GM12878 (cell line): ENCODE measurements at regions not wholly inside any gene's neighbourhood (a gene's known extent, or its start where the extent isn't known, plus 50 kb on each side); places are given as distances from the start of the nearest gene placed in this dataset.

ENCODE experiments used
- ATAC-seq: fragments of 200-7000 bp; cut with Tn5 transposase; 3 replicates; pipeline ENCODE4 v1.9.1; 2020; ENCODE audit warnings: mild to moderate bottlenecking, moderate library complexity
- BruUV-seq: library from RNA; stranded (reverse); fragments of 400-500 nt; replicated peaks from 2 replicates; lab custom pipeline; 2021; lab: Mats Ljungman, UMichigan
- CTCF ChIA-PET: fragments of 300-600 bp; sonication (Branson Sonifier 250); formaldehyde crosslinking; extraction: SDS; loops from one replicate; lab custom pipeline; 2021; ENCODE audit warnings: inconsistent platforms; lab: Yijun Ruan, JAX
- POLR2A ChIA-PET: fragments of 350-600 bp; formaldehyde crosslinking; extraction: SDS; loops from one replicate; lab custom pipeline; 2021; ENCODE audit warnings: inconsistent platforms; lab: Charles Lee
- RAD21 ChIA-PET: fragments of 300-600 bp; sonication (Branson Sonifier 250); formaldehyde crosslinking; loops from one replicate; lab custom pipeline; 2023; ENCODE audit warnings: antibody characterized with exemption; ENCODE audit not compliant: unreplicated experiment; lab: Charles Lee
- SMC1A ChIA-PET: fragments of 300-600 bp; sonication (Branson Sonifier 250); formaldehyde crosslinking; loops from one replicate; lab custom pipeline; 2023; ENCODE audit not compliant: unreplicated experiment, uncharacterized antibody; lab: Charles Lee
- DNase-seq: peaks from one replicate; pipeline ENCODE4 v3.0.0-alpha.2; 2011; ENCODE audit warnings: low read depth, low spot score
- FAIRE-seq: peaks from 3 replicates; lab custom pipeline; 2011; peaks lifted over from hg19 to GRCh38; lab: Jason Lieb, UNC
- H2AFZ ChIP-seq: 2 replicates; pipeline ENCODE4 v1.6.0; 2011; ENCODE audit warnings: low read depth, low read length, control low read depth; ENCODE audit not compliant: control insufficient read depth
- H3K27ac ChIP-seq: 2 replicates; pipeline ENCODE4 v1.5.1; 2011; ENCODE audit warnings: control low read depth; ENCODE audit not compliant: control insufficient read depth, insufficient read depth
- H3K27me3 ChIP-seq, 2 experiments: replicated peaks in 1 of 2; 2 replicates each; pipeline versions ENCODE4 v1.6.0 to v1.6.1; 2011; ENCODE audit warnings: low read length in 1 of 2; ENCODE audit not compliant: control insufficient read depth in 2 of 2, insufficient read depth in 2 of 2
- H3K36me3 ChIP-seq, 2 experiments: 2 replicates each; pipeline ENCODE4 v1.5.1; 2011; ENCODE audit warnings: low read length in 1 of 2; ENCODE audit not compliant: control insufficient read depth in 2 of 2, insufficient read depth in 2 of 2
- H3K4me1 ChIP-seq: 2 replicates; pipeline ENCODE4 v1.6.1; 2011; ENCODE audit warnings: mild to moderate bottlenecking, low read length, moderate library complexity, mixed read lengths; ENCODE audit not compliant: control insufficient read depth, insufficient read depth
- H3K4me2 ChIP-seq: 2 replicates; pipeline ENCODE4 v1.6.0; 2011; ENCODE audit warnings: control low read depth; ENCODE audit not compliant: control insufficient read depth, insufficient read depth
- H3K4me3 ChIP-seq: fragments of 200-600 bp; sonication (generic); 2 replicates; pipeline ENCODE4 v1.5.1; 2016
- H3K79me2 ChIP-seq: 2 replicates; pipeline ENCODE4 v1.6.0; 2011; ENCODE audit warnings: low read length; ENCODE audit not compliant: control insufficient read depth, insufficient read depth
- H3K9ac ChIP-seq: 2 replicates; pipeline ENCODE4 v1.8.0; 2011; ENCODE audit warnings: low read length, control low read depth, mixed read lengths; ENCODE audit not compliant: control insufficient read depth, insufficient read depth
- H3K9me3 ChIP-seq: replicated peaks from 3 replicates; pipeline ENCODE4 v1.5.1; 2011; ENCODE audit warnings: mild to moderate bottlenecking, low read length; ENCODE audit not compliant: control insufficient read depth, insufficient read depth
- H4K20me1 ChIP-seq: 2 replicates; pipeline ENCODE4 v1.6.0; 2011; ENCODE audit not compliant: control insufficient read depth, insufficient read depth
- GABPA ChIP-seq: IDR thresholded peaks from 2 replicates; pipeline ENCODE4 v1.6.1; 2014; ENCODE audit warnings: antibody characterized with exemption, low read depth, mild to moderate bottlenecking, inconsistent platforms
- NFIC ChIP-seq: IDR thresholded peaks from 2 replicates; pipeline ENCODE4 v1.6.1; 2012; ENCODE audit warnings: low read depth, mild to moderate bottlenecking, inconsistent platforms, low read length, moderate library complexity
- ZZZ3 ChIP-seq: IDR thresholded peaks from 2 replicates; pipeline ENCODE4 v1.6.1; 2011; ENCODE audit warnings: low read depth; ENCODE audit not compliant: control insufficient read depth, insufficient read length
- WGBS: methylation state at CpG from one replicate; pipeline ENCODE4 v1.1.6; 2016; ENCODE audit warnings: low lambda C conversion rate; ENCODE audit not compliant: insufficient replicate concordance, insufficient coverage; ENCODE audit errors: missing lambda C conversion rate; 5-methylcytosine and 5-hydroxymethylcytosine counted together
- in situ Hi-C: fragments of 300-500 bp; cut with MboI; formaldehyde crosslinking; loops from 9 replicates; pipeline ENCODE4 v1.14.3; 2018; ENCODE audit warnings: mixed read lengths
- intact Hi-C: fragments of 100-400 bp; cut with micrococcal nuclease; formaldehyde crosslinking; loops from one replicate; pipeline ENCODE4 v1.14.2; 2022; ENCODE audit not compliant: unreplicated experiment
- TF ChIP-seq, protein P1 (sequence below): IDR thresholded peaks from 2 replicates; pipeline ENCODE4 v1.6.1; 2012; ENCODE audit warnings: low read depth, low read length, improper control_type of control experiment
- TF ChIP-seq, protein P2 (sequence below): IDR thresholded peaks from 2 replicates; pipeline ENCODE4 v1.6.1; 2011; ENCODE audit warnings: low read depth, low read length, improper control_type of control experiment, borderline replicate concordance
- TF ChIP-seq, protein P3 (sequence below): fragments of 450-650 bp; formaldehyde crosslinking; IDR thresholded peaks from 2 replicates; pipeline ENCODE4 v1.5.0; 2022; ENCODE audit warnings: mild to moderate bottlenecking, missing genetic modification characterization

DNA sequence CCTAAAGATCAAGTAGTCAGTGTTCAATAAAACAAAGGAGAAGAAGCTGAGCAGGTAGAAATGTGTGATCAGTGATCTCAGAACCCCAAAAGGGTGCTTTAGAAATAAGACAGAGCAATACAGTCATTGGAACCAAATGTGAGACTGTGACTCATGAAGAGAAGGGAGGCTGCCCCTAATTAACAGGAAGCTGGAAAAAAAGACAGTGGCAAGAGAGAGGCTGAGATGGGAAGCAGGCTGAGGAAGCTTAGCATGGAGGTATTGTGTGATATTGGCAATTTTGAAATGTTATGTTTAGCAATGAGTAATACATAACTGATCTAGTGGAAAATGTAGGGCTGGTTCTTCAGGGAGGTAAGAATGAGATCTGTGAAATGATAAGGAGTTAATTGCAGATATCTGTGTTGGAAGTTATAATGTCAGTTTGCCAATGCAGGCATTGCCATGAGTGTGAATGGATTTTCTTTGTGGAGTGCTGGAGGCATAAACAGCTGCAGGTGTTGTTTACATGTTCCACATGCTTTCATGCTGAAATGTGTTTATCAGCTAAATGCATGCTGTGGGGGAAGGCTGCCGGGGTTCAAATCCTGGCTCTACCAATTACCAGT is 90.6 kb upstream of the CACNA1E start:
- Histone ChIP-seq H3K79me2 (no peaks in the 10 kb centered on the region), H3K9ac (no peak overlapping the region), H3K4me2 (no peak overlapping the region), H3K27me3 (no peaks in the 10 kb centered on the region; a peak in 1 of 4 replicates), H3K4me3 (no peak overlapping the region), H3K9me3 (no peaks in the 10 kb centered on the region), H3K36me3 (no peaks in the 10 kb centered on the region), H3K27ac (no peak overlapping the region), H2AFZ (no peak overlapping the region), H4K20me1 (no peaks in the 10 kb centered on the region), H3K4me1 (peaks cover 3% of the 10 kb centered on the region)
- WGBS, result 35% methylated on average over 1 of the region's 1 CpG
- in situ Hi-C loops (no loop called here), intact Hi-C loops (no loop called here)
- ATAC-seq (no peak), FAIRE-seq (no peak), DNase-seq (no peak)
- no TSS peak for BruUV-seq
- ChIA-PET SMC1A (interaction anchor here (0.8 kb wide), 2 partner anchors 10 to 85 kb away, joined by 3 read pairs; no protein-coding TSS in a partner anchor), CTCF (interaction anchor here (0.6 to 1.3 kb wide), 2 partner anchors 11 to 32 kb away, joined by 3 to 8 read pairs; no protein-coding TSS in a partner anchor), POLR2A (no interaction called here), RAD21 (no interaction called here)
- TF ChIP-seq, protein P1, sequence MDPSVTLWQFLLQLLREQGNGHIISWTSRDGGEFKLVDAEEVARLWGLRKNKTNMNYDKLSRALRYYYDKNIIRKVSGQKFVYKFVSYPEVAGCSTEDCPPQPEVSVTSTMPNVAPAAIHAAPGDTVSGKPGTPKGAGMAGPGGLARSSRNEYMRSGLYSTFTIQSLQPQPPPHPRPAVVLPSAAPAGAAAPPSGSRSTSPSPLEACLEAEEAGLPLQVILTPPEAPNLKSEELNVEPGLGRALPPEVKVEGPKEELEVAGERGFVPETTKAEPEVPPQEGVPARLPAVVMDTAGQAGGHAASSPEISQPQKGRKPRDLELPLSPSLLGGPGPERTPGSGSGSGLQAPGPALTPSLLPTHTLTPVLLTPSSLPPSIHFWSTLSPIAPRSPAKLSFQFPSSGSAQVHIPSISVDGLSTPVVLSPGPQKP, result no peak
- no peak for TF ChIP-seq GABPA
- TF ChIP-seq, protein P2, sequence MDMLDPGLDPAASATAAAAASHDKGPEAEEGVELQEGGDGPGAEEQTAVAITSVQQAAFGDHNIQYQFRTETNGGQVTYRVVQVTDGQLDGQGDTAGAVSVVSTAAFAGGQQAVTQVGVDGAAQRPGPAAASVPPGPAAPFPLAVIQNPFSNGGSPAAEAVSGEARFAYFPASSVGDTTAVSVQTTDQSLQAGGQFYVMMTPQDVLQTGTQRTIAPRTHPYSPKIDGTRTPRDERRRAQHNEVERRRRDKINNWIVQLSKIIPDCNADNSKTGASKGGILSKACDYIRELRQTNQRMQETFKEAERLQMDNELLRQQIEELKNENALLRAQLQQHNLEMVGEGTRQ, result no peak
- TF ChIP-seq NFIC, result no peak
- TF ChIP-seq, protein P3, sequence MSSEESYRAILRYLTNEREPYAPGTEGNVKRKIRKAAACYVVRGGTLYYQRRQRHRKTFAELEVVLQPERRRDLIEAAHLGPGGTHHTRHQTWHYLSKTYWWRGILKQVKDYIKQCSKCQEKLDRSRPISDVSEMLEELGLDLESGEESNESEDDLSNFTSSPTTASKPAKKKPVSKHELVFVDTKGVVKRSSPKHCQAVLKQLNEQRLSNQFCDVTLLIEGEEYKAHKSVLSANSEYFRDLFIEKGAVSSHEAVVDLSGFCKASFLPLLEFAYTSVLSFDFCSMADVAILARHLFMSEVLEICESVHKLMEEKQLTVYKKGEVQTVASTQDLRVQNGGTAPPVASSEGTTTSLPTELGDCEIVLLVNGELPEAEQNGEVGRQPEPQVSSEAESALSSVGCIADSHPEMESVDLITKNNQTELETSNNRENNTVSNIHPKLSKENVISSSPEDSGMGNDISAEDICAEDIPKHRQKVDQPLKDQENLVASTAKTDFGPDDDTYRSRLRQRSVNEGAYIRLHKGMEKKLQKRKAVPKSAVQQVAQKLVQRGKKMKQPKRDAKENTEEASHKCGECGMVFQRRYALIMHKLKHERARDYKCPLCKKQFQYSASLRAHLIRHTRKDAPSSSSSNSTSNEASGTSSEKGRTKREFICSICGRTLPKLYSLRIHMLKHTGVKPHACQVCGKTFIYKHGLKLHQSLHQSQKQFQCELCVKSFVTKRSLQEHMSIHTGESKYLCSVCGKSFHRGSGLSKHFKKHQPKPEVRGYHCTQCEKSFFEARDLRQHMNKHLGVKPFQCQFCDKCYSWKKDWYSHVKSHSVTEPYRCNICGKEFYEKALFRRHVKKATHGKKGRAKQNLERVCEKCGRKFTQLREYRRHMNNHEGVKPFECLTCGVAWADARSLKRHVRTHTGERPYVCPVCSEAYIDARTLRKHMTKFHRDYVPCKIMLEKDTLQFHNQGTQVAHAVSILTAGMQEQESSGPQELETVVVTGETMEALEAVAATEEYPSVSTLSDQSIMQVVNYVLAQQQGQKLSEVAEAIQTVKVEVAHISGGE (CRISPR knock-in tag), result no peak
- TF ChIP-seq ZZZ3, result no peak
